ENCODE measurements at regions not wholly inside any gene's neighbourhood (a gene's known extent, or its start where the extent isn't known, plus 50 kb on each side); places are given as distances from the start of the nearest gene placed in this dataset.

GRCh38 chr7:93048136-93048930 is 69.4 kb downstream of the SAMD9 start:
- H3K4me3 ChIP-seq, result no peak overlapping the region
- H3K36me3 ChIP-seq, result no peaks in the 10 kb centered on the region
- no peaks in the 10 kb centered on the region for H3K27me3 ChIP-seq
- no peaks in the 10 kb centered on the region for H3K4me1 ChIP-seq
- DNase-seq (no peak), ATAC-seq (no peak)
- H3K9me3 ChIP-seq, result no peaks in the 10 kb centered on the region
- TF ChIP-seq CTCF (IDR thresholded peaks at IDR 0.05), result no peak
- no peak overlapping the region for H3K27ac ChIP-seq
- intact Hi-C loops (cut with DNase I), result loop anchor here in 1 of 2 donors (10.0 kb wide), 1 partner anchor 434 kb away; no protein-coding TSS in a partner anchor

GRCh38 chr7:93047514-93048099 is 70.2 kb downstream of the SAMD9 start:
- no peak for ATAC-seq
- no peak overlapping the region for H3K4me3 ChIP-seq
- H3K9me3 ChIP-seq, result no peaks in the 10 kb centered on the region
- intact Hi-C loops (cut with DNase I), result loop anchor here in 1 of 2 donors (10.0 kb wide), 1 partner anchor 433 kb away; no protein-coding TSS in a partner anchor
- no peak overlapping the region for H3K27ac ChIP-seq
- H3K27me3 ChIP-seq, result no peaks in the 10 kb centered on the region
- H3K4me1 ChIP-seq, result no peaks in the 10 kb centered on the region
- no peak for DNase-seq
- TF ChIP-seq CTCF (IDR thresholded peaks at IDR 0.05), result no peak
- no peaks in the 10 kb centered on the region for H3K36me3 ChIP-seq

GRCh38 chr7:93046641-93047040 is 71.1 kb downstream of the SAMD9 start:
- no peak for DNase-seq
- no peak for ATAC-seq
- intact Hi-C loops (cut with DNase I), result loop anchor here in 1 of 2 donors (10.0 kb wide), 1 partner anchor 432 kb away; no protein-coding TSS in a partner anchor
- Histone ChIP-seq H3K9me3 (no peaks in the 10 kb centered on the region), H3K27me3 (no peaks in the 10 kb centered on the region), H3K4me3 (no peak overlapping the region), H3K4me1 (no peaks in the 10 kb centered on the region), H3K27ac (no peak overlapping the region), H3K36me3 (no peaks in the 10 kb centered on the region)
- TF ChIP-seq CTCF (IDR thresholded peaks at IDR 0.05), result no peak

GRCh38 chr7:93044147-93044810 is 73.5 kb downstream of the SAMD9 start:
- no peaks in the 10 kb centered on the region for H3K9me3 ChIP-seq
- ATAC-seq (no peak), DNase-seq (no peak)
- no peaks in the 10 kb centered on the region for H3K4me1 ChIP-seq
- H3K36me3 ChIP-seq, result no peaks in the 10 kb centered on the region
- intact Hi-C loops (cut with DNase I), result loop anchor here in 1 of 2 donors (10.0 kb wide), 1 partner anchor 429 kb away; no protein-coding TSS in a partner anchor
- no peaks in the 10 kb centered on the region for H3K27me3 ChIP-seq
- H3K4me3 ChIP-seq, result no peak overlapping the region
- no peak for TF ChIP-seq CTCF (IDR thresholded peaks at IDR 0.05)
- H3K27ac ChIP-seq, result no peak overlapping the region
